Esophagus squamous epithelium (tissue), 4 donors: ENCODE measurements at regions not wholly inside any gene's neighbourhood (a gene's known extent, or its start where the extent isn't known, plus 50 kb on each side); places are given as distances from the start of the nearest gene placed in this dataset.

Experiments used
- POLR2A ChIP-seq, 4 donors: fragments of 450-650 bp; IDR thresholded peaks; one replicate each; pipeline ENCODE4 v1.6.1; 2017; ENCODE audit warnings: antibody characterized with exemption in 4 of 4, mild to moderate bottlenecking in 4 of 4, moderate library complexity in 3 of 4
- TF ChIP-seq, protein P1 (sequence below), 6 experiments: fragments of 450-650 bp in 4 of 6; fragments of 200-600 bp in 2 of 6; sonication (generic) in 2 of 6; IDR thresholded peaks; one replicate each; pipeline ENCODE4 v1.5.1; 2016 to 2019; ENCODE audit warnings: antibody characterized with exemption in 6 of 6, mild to moderate bottlenecking in 4 of 6, moderate library complexity in 4 of 6

DNA sequence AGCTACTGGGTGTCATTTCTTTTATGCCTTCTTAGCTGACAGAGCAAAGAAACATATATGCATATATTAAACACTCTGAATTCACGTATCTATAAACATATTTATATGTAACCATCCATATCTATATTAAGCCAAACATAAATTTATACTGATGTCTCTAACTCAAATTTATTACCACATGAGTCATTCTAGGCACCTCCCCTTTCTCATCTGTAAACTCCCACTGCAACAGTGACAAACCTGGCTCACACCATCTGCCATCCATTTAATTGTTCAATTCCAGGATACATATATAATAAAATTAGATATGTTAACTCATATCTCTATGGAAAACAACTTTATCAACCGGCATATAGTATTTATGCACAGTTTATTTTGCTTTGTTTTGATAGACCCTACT lies 722.3 kb downstream of the SORCS1 start:
- TF ChIP-seq, protein P1, sequence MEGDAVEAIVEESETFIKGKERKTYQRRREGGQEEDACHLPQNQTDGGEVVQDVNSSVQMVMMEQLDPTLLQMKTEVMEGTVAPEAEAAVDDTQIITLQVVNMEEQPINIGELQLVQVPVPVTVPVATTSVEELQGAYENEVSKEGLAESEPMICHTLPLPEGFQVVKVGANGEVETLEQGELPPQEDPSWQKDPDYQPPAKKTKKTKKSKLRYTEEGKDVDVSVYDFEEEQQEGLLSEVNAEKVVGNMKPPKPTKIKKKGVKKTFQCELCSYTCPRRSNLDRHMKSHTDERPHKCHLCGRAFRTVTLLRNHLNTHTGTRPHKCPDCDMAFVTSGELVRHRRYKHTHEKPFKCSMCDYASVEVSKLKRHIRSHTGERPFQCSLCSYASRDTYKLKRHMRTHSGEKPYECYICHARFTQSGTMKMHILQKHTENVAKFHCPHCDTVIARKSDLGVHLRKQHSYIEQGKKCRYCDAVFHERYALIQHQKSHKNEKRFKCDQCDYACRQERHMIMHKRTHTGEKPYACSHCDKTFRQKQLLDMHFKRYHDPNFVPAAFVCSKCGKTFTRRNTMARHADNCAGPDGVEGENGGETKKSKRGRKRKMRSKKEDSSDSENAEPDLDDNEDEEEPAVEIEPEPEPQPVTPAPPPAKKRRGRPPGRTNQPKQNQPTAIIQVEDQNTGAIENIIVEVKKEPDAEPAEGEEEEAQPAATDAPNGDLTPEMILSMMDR (IDR thresholded peaks at IDR 0.05), result no peak
- TF ChIP-seq POLR2A (IDR thresholded peaks at IDR 0.05), result no peak
